ENCODE measurements at regions not wholly inside any gene's neighbourhood (a gene's known extent, or its start where the extent isn't known, plus 50 kb on each side); places are given as distances from the start of the nearest gene placed in this dataset.

DNA sequence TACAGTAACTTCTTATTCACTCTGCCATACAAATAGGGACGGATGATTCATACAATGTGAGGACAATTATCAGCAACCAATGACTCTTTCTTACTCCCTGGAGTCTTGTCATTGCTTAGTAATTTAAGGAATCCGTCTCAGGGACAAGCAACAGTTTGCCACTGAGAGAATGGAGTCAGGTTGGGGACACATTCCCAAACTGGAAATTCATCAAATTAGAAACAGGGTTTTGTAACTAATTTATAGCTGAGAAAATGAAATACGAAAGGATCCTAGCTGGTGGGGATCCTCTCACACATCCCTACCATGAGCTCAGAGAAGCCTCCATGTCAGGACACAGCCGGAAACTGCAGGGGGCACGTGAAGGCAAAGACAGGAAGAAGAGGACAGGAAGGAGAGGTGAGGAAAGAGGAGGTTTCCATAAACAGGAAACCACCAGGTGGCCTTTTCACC is 50.4 kb upstream of the KDR start:
- DNase-seq (ENCODE audit: low read depth in 2 of 2): no peak

DNA sequence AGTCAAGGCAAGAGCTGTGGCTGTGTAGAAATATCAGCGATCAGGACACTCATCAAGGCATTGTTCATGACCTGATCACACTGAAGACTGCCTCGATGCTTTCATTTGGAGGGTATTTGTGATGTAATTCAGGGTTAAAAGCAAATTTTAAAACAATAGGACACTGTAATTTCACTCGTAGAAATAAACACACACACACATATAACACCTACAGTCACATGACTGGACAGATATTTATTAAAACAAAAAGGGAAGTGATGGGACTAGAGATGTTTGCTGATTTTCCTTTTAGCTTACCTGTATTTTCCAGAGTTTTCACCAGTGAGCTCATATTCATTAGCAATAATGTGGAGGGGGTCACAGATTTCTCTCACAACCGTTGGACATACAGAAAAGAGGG is 51.1 kb upstream of the KDR start:
- no peak for DNase-seq (ENCODE audit: low read depth in 2 of 2)

- no peak for DNase-seq (ENCODE audit: low read depth in 2 of 2)
Observed at GRCh38 chr4:55177461-55177860, 52.1 kb upstream of the KDR start.

DNA sequence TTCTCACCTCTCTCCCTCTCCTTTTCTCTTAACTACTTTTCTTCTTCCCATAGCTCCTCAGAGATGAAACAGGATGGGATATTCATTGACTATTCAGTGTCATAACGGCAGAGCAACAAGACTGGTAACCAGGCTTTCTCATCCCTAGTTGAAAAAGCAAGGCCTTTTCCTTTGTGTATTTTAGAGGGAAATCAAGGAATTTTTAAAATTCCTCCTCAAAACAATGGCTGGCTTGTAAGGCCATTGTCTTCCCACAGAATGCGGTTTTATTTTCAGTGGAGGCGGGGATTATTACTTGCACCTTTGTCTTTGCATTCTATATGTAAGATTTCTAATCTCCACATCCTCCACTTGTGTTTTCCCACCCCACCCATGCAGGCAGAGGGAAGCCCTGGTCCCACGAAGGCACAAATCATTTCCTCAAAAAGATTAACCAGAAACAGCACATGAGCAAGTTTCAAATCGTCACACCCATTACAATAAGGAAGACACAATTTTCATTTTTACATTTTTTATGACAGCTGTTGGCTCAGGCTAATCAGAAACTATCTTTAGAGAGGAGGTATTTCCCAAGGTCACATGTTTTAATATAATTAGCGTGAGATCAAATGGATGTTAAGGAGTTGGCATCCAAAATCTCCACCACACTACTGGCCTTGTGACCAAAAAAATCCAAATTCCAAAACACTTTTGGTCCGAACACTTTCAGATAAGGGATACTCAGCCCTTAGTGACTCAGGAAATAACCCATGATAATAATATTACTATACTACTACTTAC is 53.0 kb upstream of the KDR start:
- DNase-seq (ENCODE audit: low read depth in 2 of 2): no peak

DNA sequence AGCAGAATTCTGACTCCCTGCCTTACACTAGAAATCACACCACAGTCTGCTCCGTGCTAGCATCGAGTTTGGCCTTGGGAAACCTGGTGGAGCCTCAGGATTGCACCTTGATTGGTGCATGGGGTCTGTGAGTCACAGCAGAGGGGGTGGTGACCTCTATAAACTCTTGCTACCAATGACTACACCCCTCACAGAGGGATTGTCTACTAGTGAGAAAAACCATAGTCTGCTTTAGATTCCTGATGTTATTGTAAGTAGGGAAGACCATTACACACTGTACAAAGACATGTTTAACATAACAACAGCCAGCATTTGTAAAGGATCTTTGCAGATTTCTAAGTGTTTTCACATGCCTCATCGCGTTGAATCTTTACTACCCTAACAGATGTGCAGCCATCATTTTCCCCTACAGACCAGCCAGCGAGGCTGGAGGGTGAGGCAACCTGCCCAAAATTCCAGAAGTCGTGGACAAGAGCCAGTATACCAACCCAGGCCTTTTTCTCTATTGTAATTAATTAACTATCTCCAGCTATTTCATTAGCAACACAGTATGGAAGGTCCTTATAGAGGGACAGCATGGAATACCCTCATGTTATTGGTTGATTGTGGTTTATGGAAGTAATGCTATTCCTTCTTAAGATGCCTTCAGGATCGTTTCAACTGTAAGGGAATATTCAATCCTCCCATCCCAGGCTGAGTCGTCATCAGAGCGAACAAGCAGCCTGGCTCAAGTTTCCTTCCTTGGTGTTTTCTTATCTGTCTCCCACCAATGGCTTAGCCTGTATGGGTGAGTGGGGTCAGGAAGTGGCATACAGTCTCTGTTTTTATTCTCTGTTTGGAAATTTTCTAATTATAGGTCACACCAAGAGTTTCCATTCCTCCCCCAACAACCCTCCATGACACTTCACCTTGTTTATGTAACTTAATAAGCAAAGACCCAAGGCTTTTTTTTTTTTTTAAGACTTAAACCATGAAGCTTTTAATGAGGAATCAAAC is 55.9 kb upstream of the KDR start:
- no peak for DNase-seq (ENCODE audit: low read depth in 2 of 2)

- DNase-seq (ENCODE audit: low read depth in 2 of 2): no peak
Observed at GRCh38 chr4:55183926-55184599, 58.7 kb upstream of the KDR start.

DNA sequence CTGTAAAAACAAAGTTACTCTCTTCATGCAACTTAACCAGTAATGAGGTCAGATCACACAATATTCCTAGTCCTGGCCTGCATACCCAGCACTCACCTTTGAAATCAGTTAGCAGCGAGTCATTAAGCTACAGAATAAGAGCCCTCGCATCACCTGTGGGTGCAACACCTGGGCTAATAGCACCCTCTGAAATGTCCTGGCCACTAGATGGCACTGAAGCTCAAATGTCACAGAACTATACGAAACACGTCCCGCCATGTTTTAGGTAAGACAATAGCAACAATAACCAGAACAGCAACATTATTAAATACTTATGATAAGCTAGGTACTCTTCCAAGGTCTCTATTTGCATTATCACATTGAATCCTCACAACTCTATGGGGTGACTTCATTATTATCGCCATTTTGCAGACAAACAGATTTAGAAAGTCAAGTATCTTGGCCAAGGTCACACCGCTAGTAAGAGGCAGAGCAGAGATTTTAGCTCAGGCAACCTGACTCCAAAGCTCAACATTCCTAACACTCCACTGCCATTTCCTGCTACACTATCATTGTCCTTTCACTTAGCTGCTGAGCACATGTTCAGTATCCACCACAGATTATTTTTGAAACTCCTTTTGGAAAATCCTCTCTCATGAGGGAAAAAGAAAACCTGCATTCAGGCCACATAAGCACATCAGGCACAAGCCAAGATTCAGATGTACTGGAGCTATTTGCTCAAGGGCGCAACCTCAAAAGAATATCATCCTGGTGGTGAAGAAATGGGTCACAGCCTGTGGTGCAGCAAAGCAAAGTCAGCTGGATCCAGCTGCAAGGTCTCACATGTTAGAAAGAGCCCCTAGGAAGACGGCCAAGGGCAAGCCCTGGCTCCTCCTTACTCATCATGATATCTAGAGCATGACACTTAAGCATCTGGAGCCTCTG is 59.5 kb upstream of the KDR start:
- peak; percentile 1 to 5 for DNase-seq (ENCODE audit: low read depth in 2 of 2)

DNA sequence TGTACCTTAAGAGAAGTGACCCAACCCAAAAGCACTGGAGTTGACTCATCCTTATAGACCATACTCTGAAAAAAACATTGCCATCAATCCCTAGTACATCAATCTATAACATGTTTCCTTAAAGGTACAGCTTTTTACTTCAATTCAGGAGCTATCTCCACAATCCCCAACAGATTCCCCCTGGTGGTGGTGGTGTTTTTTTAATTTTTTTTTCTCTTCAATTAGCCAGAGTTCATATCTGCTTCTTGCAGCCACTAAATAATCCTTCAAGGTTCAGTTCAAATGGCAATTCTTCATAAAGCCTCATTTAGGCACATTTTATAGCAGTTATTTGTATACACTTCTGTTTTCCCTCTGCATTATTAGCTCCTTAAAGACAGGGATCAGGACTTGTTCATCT is 60.7 kb upstream of the KDR start:
- no peak for DNase-seq (ENCODE audit: low read depth in 2 of 2)

DNA sequence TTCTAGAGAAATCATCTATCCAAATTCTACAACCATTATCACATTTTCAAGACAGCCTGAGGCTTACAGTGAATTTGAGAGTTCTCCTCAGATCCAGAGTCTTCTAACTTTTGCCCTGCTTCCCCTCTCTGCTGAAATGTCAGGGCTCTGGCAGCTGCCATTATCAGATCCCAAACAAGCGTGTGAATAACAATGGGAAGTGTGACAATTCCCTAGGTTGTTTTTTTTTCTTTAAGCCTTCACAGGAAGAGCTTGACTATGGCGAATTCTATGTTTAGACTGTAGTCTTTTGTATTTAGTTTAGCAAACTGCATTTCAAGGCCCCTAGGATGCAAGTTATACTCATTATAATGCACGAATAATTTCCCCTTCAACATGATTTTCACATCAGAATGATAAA is 61.3 kb upstream of the KDR start:
- DNase-seq (ENCODE audit: low read depth in 2 of 2): no peak

- no peak for DNase-seq (ENCODE audit: low read depth in 2 of 2)
Observed at GRCh38 chr4:55214172-55214571, 88.8 kb upstream of the KDR start.

DNA sequence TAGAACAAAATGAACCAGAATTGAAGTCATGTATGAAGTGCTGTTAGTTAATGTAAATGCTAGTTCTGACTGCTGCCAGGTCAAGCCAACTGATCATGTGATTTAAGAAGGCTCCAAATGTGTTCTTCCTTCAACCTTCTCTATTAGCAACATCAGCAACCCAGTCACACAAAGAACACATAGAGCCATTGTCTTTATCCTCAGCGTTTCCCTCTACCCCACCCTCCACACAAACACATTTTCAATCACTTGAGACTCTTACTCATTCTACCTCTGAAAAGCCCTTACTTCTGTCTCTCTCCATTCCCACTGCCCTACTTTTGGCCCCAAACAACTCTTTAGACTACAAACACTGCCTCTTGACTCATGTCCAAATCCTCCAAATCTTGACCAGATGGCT is 89.7 kb upstream of the KDR start:
- no peak for DNase-seq (ENCODE audit: low read depth in 2 of 2)

DNA sequence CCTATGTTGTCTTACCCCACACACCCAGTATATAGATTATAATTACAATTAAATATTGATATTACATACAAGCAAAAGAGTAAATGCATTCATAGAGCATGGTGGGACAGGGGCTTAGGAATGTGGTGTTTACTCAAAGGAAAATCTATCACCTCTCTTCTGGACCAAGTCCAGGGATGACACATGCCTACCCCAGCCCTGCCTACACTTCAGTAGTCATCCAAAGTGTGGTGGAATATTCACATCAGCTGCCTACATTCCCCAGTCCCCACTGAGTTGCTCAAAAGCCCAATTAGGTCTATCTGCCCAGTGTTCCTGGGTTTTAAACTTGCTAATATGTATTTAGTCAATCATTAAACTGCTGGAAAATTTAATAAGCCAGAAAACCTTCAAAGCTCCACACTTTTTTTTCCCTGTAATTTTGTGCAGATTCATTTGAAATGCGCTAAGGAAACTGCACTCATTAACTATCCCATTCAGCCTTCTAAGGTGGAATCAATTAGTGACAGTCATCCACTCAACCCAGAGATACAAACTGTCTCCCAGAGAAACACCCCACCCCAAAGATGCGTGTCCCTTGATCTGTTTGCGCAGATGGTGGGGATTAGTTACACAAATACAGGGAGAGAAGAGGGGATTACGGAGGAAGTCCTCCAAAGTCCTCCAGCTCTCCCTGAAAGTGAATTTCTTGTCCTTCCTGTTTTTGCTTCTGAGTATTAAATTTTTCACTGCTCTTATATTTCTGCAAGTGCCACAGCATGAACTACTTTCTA is 91.7 kb upstream of the KDR start:
- no peak for DNase-seq (ENCODE audit: low read depth in 2 of 2)

- no peak for DNase-seq (ENCODE audit: low read depth in 2 of 2)
Observed at GRCh38 chr4:55218041-55218440, 92.6 kb upstream of the KDR start.

- DNase-seq (ENCODE audit: low read depth in 2 of 2): no peak
Observed at GRCh38 chr4:55237839-55238238, 108.2 kb upstream of the SRD5A3 start.

GRCh38 chr4:55238407-55238806 is 107.6 kb upstream of the SRD5A3 start:
- no peak for DNase-seq (ENCODE audit: low read depth in 2 of 2)

DNA sequence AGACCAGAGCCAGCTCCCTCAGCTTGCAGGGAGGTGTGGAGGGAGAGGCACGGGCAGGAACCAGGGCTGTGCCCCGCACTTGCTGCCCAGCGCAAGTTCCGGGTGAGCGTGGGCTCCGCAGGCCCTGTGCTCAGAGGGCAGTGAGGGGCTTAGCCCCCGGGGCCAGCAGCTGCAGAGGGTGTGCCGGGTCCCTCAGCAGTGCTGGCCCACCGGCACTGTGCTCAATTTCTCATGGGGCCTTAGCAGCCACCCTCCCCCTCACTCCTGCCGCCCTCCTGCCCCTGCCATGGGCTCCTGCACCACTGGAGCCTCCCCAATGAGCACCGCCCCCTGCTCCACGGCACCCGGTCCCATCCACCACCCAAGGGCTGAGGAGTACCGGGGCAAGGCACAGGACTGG is 104.6 kb upstream of the SRD5A3 start:
- no peak for DNase-seq (ENCODE audit: low read depth in 2 of 2)

- no peak for DNase-seq (ENCODE audit: low read depth in 2 of 2)
Observed at GRCh38 chr4:55242506-55242905, 103.5 kb upstream of the SRD5A3 start.

GRCh38 chr4:55247521-55247920 is 98.5 kb upstream of the SRD5A3 start:
- no peak for DNase-seq (ENCODE audit: low read depth in 2 of 2)

DNA sequence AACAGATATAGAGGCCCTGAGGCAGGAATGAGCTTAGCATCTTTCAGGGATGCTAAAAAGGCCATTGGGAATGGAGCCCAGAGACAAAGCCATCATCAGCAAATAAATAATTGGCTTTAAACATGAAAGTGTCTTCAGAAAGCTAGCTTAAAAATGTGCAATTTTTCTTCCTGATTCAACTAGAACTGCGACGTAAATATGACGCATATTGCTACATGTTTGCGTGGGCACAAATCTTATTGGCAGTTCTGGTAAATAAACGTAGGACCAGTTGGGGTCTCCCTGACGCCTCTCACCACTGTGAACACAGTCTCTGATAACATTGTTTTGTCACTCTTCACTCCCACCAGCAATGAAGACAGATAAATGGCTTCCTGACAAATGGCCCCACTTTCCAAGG is 97.3 kb upstream of the SRD5A3 start:
- DNase-seq (ENCODE audit: low read depth in 2 of 2): no peak

DNA sequence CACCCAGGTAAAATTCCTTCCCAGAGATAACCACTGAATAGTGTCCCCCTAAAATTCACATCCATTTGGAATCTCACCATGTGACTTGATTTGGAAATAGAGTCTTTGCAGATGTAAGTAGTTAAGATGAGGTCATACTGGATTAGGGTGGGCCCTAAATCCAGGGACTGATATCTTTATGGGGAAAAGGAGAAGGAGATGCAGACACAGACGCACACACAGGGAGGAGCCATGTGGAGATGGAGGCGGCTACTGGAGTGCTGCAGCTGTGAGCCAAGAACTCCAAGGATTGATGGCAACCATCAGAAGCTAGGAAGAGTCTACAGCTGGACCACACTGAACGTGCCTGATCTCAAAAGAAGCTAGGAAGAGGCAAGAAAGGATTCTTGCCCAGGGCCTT is 96.6 kb upstream of the SRD5A3 start:
- DNase-seq (ENCODE audit: low read depth in 2 of 2): no peak

Measured in stimulated activated CD8-positive, alpha-beta memory T cell treated with anti-CD3 and anti-CD28 coated beads, Interleukin-2, amount 100 ng/mL, for 48 hours (primary cell).